Trophoblast cell (in vitro differentiated cells and primary cell): ENCODE measurements at regions not wholly inside any gene's neighbourhood (a gene's known extent, or its start where the extent isn't known, plus 50 kb on each side); places are given as distances from the start of the nearest gene placed in this dataset.

Source experiments
- DNase-seq, 2 donors: peaks; one replicate each; pipeline ENCODE4 v3.0.0-alpha.2; 2016
- H2AFZ ChIP-seq: 2 replicates; pipeline ENCODE4 v1.6.1; 2013; ENCODE audit warnings: low read length, moderate library complexity, mild to moderate bottlenecking; ENCODE audit not compliant: insufficient read depth, poor library complexity
- H2AK5ac ChIP-seq: 2 replicates; pipeline ENCODE4 v1.6.1; 2013; ENCODE audit warnings: mild to moderate bottlenecking, low read length
- H2BK120ac ChIP-seq: 2 replicates; pipeline ENCODE4 v1.6.1; 2013; ENCODE audit warnings: low read length, mild to moderate bottlenecking, moderate library complexity; ENCODE audit not compliant: insufficient read depth, poor library complexity
- H2BK12ac ChIP-seq: 2 replicates; pipeline ENCODE4 v1.6.1; 2013; ENCODE audit warnings: mild to moderate bottlenecking, low read length, moderate library complexity
- H2BK5ac ChIP-seq: 2 replicates; pipeline ENCODE4 v1.6.1; 2013; ENCODE audit warnings: low read length, low read depth, moderate library complexity, mild to moderate bottlenecking; ENCODE audit not compliant: poor library complexity
- H3K14ac ChIP-seq: 2 replicates; pipeline ENCODE4 v1.6.1; 2013; ENCODE audit warnings: mild to moderate bottlenecking, low read length
- H3K18ac ChIP-seq: 2 replicates; pipeline ENCODE4 v1.6.1; 2013; ENCODE audit warnings: mild to moderate bottlenecking, low read length
- H3K23ac ChIP-seq: 2 replicates; pipeline ENCODE4 v1.6.1; 2013; ENCODE audit warnings: low read length
- H3K27ac ChIP-seq: 2 replicates; pipeline ENCODE4 v1.5.1; 2013; ENCODE audit warnings: low read depth, mild to moderate bottlenecking, inconsistent platforms, low read length, moderate library complexity
- H3K27me3 ChIP-seq: 2 replicates; pipeline ENCODE4 v1.6.1; 2013; ENCODE audit warnings: inconsistent platforms, mild to moderate bottlenecking, low read length, moderate library complexity; ENCODE audit not compliant: insufficient read depth
- H3K36me3 ChIP-seq, 2 experiments: 1 replicate in 1 of 2; 2 replicates in 1 of 2; pipeline ENCODE4 v1.6.1; 2013; ENCODE audit warnings: low read length in 2 of 2, mild to moderate bottlenecking in 2 of 2, moderate library complexity in 1 of 2; ENCODE audit not compliant: insufficient read depth in 2 of 2, control insufficient read depth in 1 of 2
- H3K4ac ChIP-seq: 2 replicates; pipeline ENCODE4 v1.6.1; 2013; ENCODE audit warnings: low read depth, mild to moderate bottlenecking, low read length, moderate library complexity
- H3K4me1 ChIP-seq, 2 experiments: 1 replicate in 1 of 2; 2 replicates in 1 of 2; pipeline ENCODE4 v1.6.1; 2013; ENCODE audit warnings: low read length in 2 of 2, mild to moderate bottlenecking in 2 of 2, moderate library complexity in 1 of 2; ENCODE audit not compliant: insufficient read depth in 2 of 2, control insufficient read depth in 1 of 2
- H3K4me2 ChIP-seq: 2 replicates; pipeline ENCODE4 v1.6.1; 2013; ENCODE audit warnings: inconsistent platforms, mild to moderate bottlenecking, low read length, moderate library complexity
- H3K4me3 ChIP-seq: 2 replicates; pipeline ENCODE4 v1.5.1; 2013; ENCODE audit warnings: mild to moderate bottlenecking, low read depth, low read length, inconsistent platforms
- H3K79me1 ChIP-seq: one replicate; pipeline ENCODE4 v1.6.1; 2013; ENCODE audit warnings: low read length
- H3K79me2 ChIP-seq: 2 replicates; pipeline ENCODE4 v1.6.1; 2013; ENCODE audit warnings: low read length, mild to moderate bottlenecking; ENCODE audit not compliant: control insufficient read depth, insufficient read depth, poor library complexity
- H3K9ac ChIP-seq: 2 replicates; pipeline ENCODE4 v1.6.1; 2013; ENCODE audit warnings: mild to moderate bottlenecking, low read length
- H3K9me3 ChIP-seq: 2 replicates; pipeline ENCODE4 v1.6.1; 2013; ENCODE audit warnings: low read depth, mild to moderate bottlenecking, control low read depth, inconsistent platforms, low read length; ENCODE audit not compliant: insufficient read depth
- H4K12ac ChIP-seq: 2 replicates; pipeline ENCODE4 v1.6.1; 2013; ENCODE audit warnings: low read depth, mild to moderate bottlenecking, low read length, moderate library complexity
- H4K8ac ChIP-seq: 2 replicates; pipeline ENCODE4 v1.6.1; 2013; ENCODE audit warnings: low read depth, mild to moderate bottlenecking, low read length, moderate library complexity
- H4K91ac ChIP-seq: one replicate; pipeline ENCODE4 v1.6.1; 2013; ENCODE audit warnings: low read depth, mild to moderate bottlenecking, low read length, moderate library complexity
- WGBS: extraction: QIAGEN DNeasy Blood & Tissue Kit; methylation state at CpG from one replicate; pipeline ENCODE4 v1.1.7; 2013; ENCODE audit warnings: missing lambda C conversion rate; ENCODE audit not compliant: insufficient read length, insufficient coverage; ENCODE audit errors: extremely low coverage; 5-methylcytosine and 5-hydroxymethylcytosine counted together

GRCh38 chr2:126344493-126344892 lies 311.5 kb upstream of the GYPC start:
- H3K4me2 ChIP-seq: no peak overlapping the region
- no peak overlapping the region for H3K23ac ChIP-seq
- H3K79me1 ChIP-seq: no peaks in the 10 kb centered on the region
- no peak overlapping the region for H2AK5ac ChIP-seq
- H2BK5ac ChIP-seq: no peak overlapping the region
- no peaks in the 10 kb centered on the region for H3K36me3 ChIP-seq
- no peak overlapping the region for H3K4ac ChIP-seq
- no peak overlapping the region for H4K8ac ChIP-seq
- H3K27me3 ChIP-seq: no peaks in the 10 kb centered on the region
- no peak overlapping the region for H4K91ac ChIP-seq
- H4K12ac ChIP-seq: no peak overlapping the region
- no peak overlapping the region for H3K18ac ChIP-seq
- no peak overlapping the region for H2AFZ ChIP-seq
- H3K14ac ChIP-seq: no peak overlapping the region
- no peak overlapping the region for H3K4me3 ChIP-seq
- no CpG with 5 or more reads among the region's 2 CpGs for WGBS
- H3K9me3 ChIP-seq: no peaks in the 10 kb centered on the region
- no peak overlapping the region for H2BK12ac ChIP-seq
- H3K27ac ChIP-seq: no peak overlapping the region
- H3K79me2 ChIP-seq: no peaks in the 10 kb centered on the region
- H3K9ac ChIP-seq: no peak overlapping the region
- no peak overlapping the region for H2BK120ac ChIP-seq
- no peaks in the 10 kb centered on the region for H3K4me1 ChIP-seq
- DNase-seq: no peak

- Histone ChIP-seq H4K12ac (no peak overlapping the region), H3K4me1 (no peaks in the 10 kb centered on the region), H3K9ac (no peak overlapping the region), H3K9me3 (no peaks in the 10 kb centered on the region), H2AFZ (no peak overlapping the region), H3K18ac (no peak overlapping the region), H3K27me3 (no peaks in the 10 kb centered on the region), H3K27ac (no peak overlapping the region), H3K4me2 (no peak overlapping the region), H3K4me3 (no peak overlapping the region), H2BK5ac (no peak overlapping the region), H2AK5ac (no peak overlapping the region), H3K36me3 (no peaks in the 10 kb centered on the region), H2BK12ac (no peak overlapping the region), H4K8ac (no peak overlapping the region), H3K4ac (no peak overlapping the region), H3K79me1 (no peaks in the 10 kb centered on the region), H4K91ac (no peak overlapping the region), H3K79me2 (no peaks in the 10 kb centered on the region), H2BK120ac (no peak overlapping the region), H3K14ac (no peak overlapping the region), H3K23ac (no peak overlapping the region)
- WGBS: no CpG with 5 or more reads among the region's 1 CpG
- no peak for DNase-seq
Observed at GRCh38 chr2:126345691-126346090, 310.3 kb upstream of the GYPC start.

GRCh38 chr2:126356631-126357030 lies 299.3 kb upstream of the GYPC start:
- H2AK5ac ChIP-seq: no peak overlapping the region
- H3K4me1 ChIP-seq: no peaks in the 10 kb centered on the region
- H3K4me2 ChIP-seq: no peak overlapping the region
- no peak overlapping the region for H2BK12ac ChIP-seq
- no peak overlapping the region for H3K18ac ChIP-seq
- no peak overlapping the region for H4K91ac ChIP-seq
- WGBS: no CpG with 5 or more reads among the region's 2 CpGs
- no peaks in the 10 kb centered on the region for H3K79me2 ChIP-seq
- H3K4me3 ChIP-seq: no peak overlapping the region
- no peaks in the 10 kb centered on the region for H3K9me3 ChIP-seq
- no peak for DNase-seq
- no peak overlapping the region for H3K4ac ChIP-seq
- no peak overlapping the region for H3K9ac ChIP-seq
- no peaks in the 10 kb centered on the region for H3K36me3 ChIP-seq
- no peak overlapping the region for H2AFZ ChIP-seq
- no peaks in the 10 kb centered on the region for H3K27me3 ChIP-seq
- no peak overlapping the region for H3K27ac ChIP-seq
- H3K79me1 ChIP-seq: no peaks in the 10 kb centered on the region
- no peak overlapping the region for H4K12ac ChIP-seq
- H3K23ac ChIP-seq: no peak overlapping the region
- H4K8ac ChIP-seq: no peak overlapping the region
- no peak overlapping the region for H2BK120ac ChIP-seq
- H3K14ac ChIP-seq: no peak overlapping the region
- no peak overlapping the region for H2BK5ac ChIP-seq

GRCh38 chr2:126358122-126358521 lies 297.8 kb upstream of the GYPC start:
- no CpG with 5 or more reads among the region's 1 CpG for WGBS

More at GRCh38 chr2:126358122-126358521, 297.8 kb upstream of the GYPC start:
- Histone ChIP-seq H3K79me1 (no peaks in the 10 kb centered on the region), H3K27ac (no peak overlapping the region), H3K4me2 (no peak overlapping the region), H3K9me3 (no peaks in the 10 kb centered on the region), H2BK5ac (no peak overlapping the region), H3K27me3 (no peaks in the 10 kb centered on the region), H2AK5ac (no peak overlapping the region), H4K91ac (no peak overlapping the region), H4K12ac (no peak overlapping the region), H3K14ac (no peak overlapping the region), H3K9ac (no peak overlapping the region), H2BK12ac (no peak overlapping the region), H3K23ac (no peak overlapping the region), H2BK120ac (no peak overlapping the region), H3K36me3 (no peaks in the 10 kb centered on the region), H3K4me1 (no peaks in the 10 kb centered on the region), H2AFZ (no peak overlapping the region), H4K8ac (no peak overlapping the region), H3K4ac (no peak overlapping the region), H3K4me3 (no peak overlapping the region), H3K18ac (no peak overlapping the region), H3K79me2 (no peaks in the 10 kb centered on the region)
- DNase-seq: no peak
